ENCODE measurements at regions not wholly inside any gene's neighbourhood (a gene's known extent, or its start where the extent isn't known, plus 50 kb on each side); places are given as distances from the start of the nearest gene placed in this dataset.
A peak's percentile ranks its signal among the peaks of the same experiment; 100 is the strongest.

GRCh38 chr5:39714036-39714698, 289.4 kb upstream of the DAB2 start:
- POLR2A ChIA-PET (ENCODE audit: low non-redundant PET) = no interaction called here
- CTCF ChIA-PET = interaction anchor here (0.6 to 1.6 kb wide), 8 partner anchors 11 to 1318 kb away, joined by 3 to 5 read pairs (median 4); partner anchors contain the start of gene TTC33
- no peak overlapping the region for H3K27ac ChIP-seq
- peak; percentile 50 for DNase-seq (ENCODE audit: low spot score)
- TF ChIP-seq CTCF (conservative IDR thresholded peaks at IDR 0.05; ENCODE audit: low read depth) = peak; percentile 87

- H3K27ac ChIP-seq = no peak overlapping the region
- DNase-seq (ENCODE audit: low spot score) = no peak
- TF ChIP-seq CTCF (conservative IDR thresholded peaks at IDR 0.05; ENCODE audit: low read depth) = no peak
- CTCF ChIA-PET = interaction anchor here (0.6 to 1.6 kb wide), 6 partner anchors 10 to 1638 kb away, joined by 3 to 5 read pairs (median 3); partner anchors contain the start of gene TTC33
- POLR2A ChIA-PET (ENCODE audit: low non-redundant PET) = no interaction called here
Measured at GRCh38 chr5:39713250-39713916, 288.6 kb upstream of the DAB2 start.

GRCh38 chr5:39712316-39713249, 287.8 kb upstream of the DAB2 start:
- no peak for TF ChIP-seq CTCF (conservative IDR thresholded peaks at IDR 0.05; ENCODE audit: low read depth)
- CTCF ChIA-PET = interaction anchor here (0.7 kb wide), 1 partner anchor 1192 kb away, joined by 4 read pairs; no protein-coding TSS in a partner anchor
- H3K27ac ChIP-seq = no peak overlapping the region
- DNase-seq (ENCODE audit: low spot score) = no peak
- POLR2A ChIA-PET (ENCODE audit: low non-redundant PET) = no interaction called here

GRCh38 chr5:39711821-39712220, 287.0 kb upstream of the DAB2 start:
- DNase-seq (ENCODE audit: low spot score) = no peak
- ChIA-PET POLR2A (ENCODE audit: low non-redundant PET) (no interaction called here), CTCF (no interaction called here)
- no peak for TF ChIP-seq CTCF (conservative IDR thresholded peaks at IDR 0.05; ENCODE audit: low read depth)
- H3K27ac ChIP-seq = no peak overlapping the region

- DNase-seq (ENCODE audit: low spot score) = no peak
- POLR2A ChIA-PET (ENCODE audit: low non-redundant PET) = no interaction called here
- CTCF ChIA-PET = no interaction called here
- no peak overlapping the region for H3K27ac ChIP-seq
- no peak for TF ChIP-seq CTCF (conservative IDR thresholded peaks at IDR 0.05; ENCODE audit: low read depth)
Measured at GRCh38 chr5:39709032-39709431, 284.3 kb upstream of the DAB2 start.

GRCh38 chr5:39702928-39703327, 278.1 kb upstream of the DAB2 start:
- no peak for TF ChIP-seq CTCF (conservative IDR thresholded peaks at IDR 0.05; ENCODE audit: low read depth)
- no peak overlapping the region for H3K27ac ChIP-seq
- CTCF ChIA-PET = interaction anchor here (1.3 kb wide), 1 partner anchor 11 kb away, joined by 5 read pairs; no protein-coding TSS in a partner anchor
- POLR2A ChIA-PET (ENCODE audit: low non-redundant PET) = no interaction called here
- no peak for DNase-seq (ENCODE audit: low spot score)
